ENCODE measurements at regions not wholly inside any gene's neighbourhood (a gene's known extent, or its start where the extent isn't known, plus 50 kb on each side); places are given as distances from the start of the nearest gene placed in this dataset.

DNA sequence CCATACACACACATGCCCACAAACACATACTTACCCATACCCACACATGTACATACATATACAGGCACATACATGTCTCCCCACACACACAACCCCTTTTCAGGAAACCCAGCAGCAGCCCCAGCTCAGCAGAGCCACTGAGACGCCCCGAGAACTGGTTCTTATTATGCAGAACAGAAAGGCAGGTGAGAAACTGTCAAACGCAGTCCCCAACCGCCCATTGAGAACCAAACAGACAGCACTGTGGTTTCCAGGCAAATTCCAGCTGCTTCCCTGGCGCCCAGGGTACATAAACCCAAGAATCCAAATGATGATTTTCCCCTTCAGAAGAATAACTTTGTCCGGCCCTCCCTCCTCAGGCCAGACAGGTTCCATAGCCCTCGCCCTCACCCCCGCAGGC lies 366.6 kb upstream of the ZMIZ1 start:
- Histone ChIP-seq H3K4me3 (replicated peaks in 1 of 2; ENCODE audit: low read depth in 1 of 2, low read length in 2 of 2) (no peak overlapping the region), H3K36me3 (ENCODE audit: control insufficient read depth in 1 of 2, insufficient read depth in 2 of 2, low read length in 2 of 2) (no peaks in the 10 kb centered on the region), H3K27ac (ENCODE audit: low read depth, low read length) (no peak overlapping the region), H4K20me1 (ENCODE audit: insufficient read depth) (no peaks in the 10 kb centered on the region), H3K27me3 (ENCODE audit: insufficient read depth, low read length) (no peaks in the 10 kb centered on the region; the same call in 1 of the 2 replicates), H2AFZ (ENCODE audit: low read depth, low read length, poor library complexity, severe bottlenecking) (no peak overlapping the region), H3K9me3 (ENCODE audit: control insufficient read depth in 1 of 2, insufficient read depth in 1 of 2, low read depth in 1 of 2, low read length in 2 of 2) (no peaks in the 10 kb centered on the region), H3K4me2 (ENCODE audit: low read length) (no peak overlapping the region), H3K9me2 (ENCODE audit: insufficient read depth) (no peaks in the 10 kb centered on the region), H3K9ac (ENCODE audit: low read length) (no peak overlapping the region), H3K4me1 (ENCODE audit: control insufficient read depth in 1 of 2, insufficient read depth in 2 of 2, low read length in 2 of 2) (peaks cover 0 to 14% of the 10 kb centered on the region in 2 experiments; a peak in 2 of 4 replicates), H3K79me2 (ENCODE audit: insufficient read depth, low read length) (no peaks in the 10 kb centered on the region)
- ChIA-PET CTCF (no interaction called here), POLR2A (no interaction called here), RAD21 (ENCODE audit: low non-redundant PET in 1 of 2, low total read pairs in 2 of 2, uncharacterized antibody in 2 of 2, unreplicated experiment in 2 of 2) (no interaction called here)
- DNase-seq (ENCODE audit: low read depth, low spot score): no peak
- BruUV-seq (replicated peaks): no TSS peak
- TF ChIP-seq ZNF274 (IDR thresholded peaks at IDR 0.05; ENCODE audit: low read depth, low read length): no peak
- TF ChIP-seq SRF (IDR thresholded peaks at IDR 0.05; ENCODE audit: low read depth): no peak
- no peak for TF ChIP-seq POLR2A (IDR thresholded peaks at IDR 0.05; ENCODE audit: borderline replicate concordance, extremely low read depth, insufficient read depth, insufficient read length)
- no peak for TF ChIP-seq SIN3A (IDR thresholded peaks at IDR 0.05; ENCODE audit: low read depth)
- TF ChIP-seq, protein P1, sequence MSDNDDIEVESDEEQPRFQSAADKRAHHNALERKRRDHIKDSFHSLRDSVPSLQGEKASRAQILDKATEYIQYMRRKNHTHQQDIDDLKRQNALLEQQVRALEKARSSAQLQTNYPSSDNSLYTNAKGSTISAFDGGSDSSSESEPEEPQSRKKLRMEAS (IDR thresholded peaks at IDR 0.05): no peak
- TF ChIP-seq, protein P2, sequence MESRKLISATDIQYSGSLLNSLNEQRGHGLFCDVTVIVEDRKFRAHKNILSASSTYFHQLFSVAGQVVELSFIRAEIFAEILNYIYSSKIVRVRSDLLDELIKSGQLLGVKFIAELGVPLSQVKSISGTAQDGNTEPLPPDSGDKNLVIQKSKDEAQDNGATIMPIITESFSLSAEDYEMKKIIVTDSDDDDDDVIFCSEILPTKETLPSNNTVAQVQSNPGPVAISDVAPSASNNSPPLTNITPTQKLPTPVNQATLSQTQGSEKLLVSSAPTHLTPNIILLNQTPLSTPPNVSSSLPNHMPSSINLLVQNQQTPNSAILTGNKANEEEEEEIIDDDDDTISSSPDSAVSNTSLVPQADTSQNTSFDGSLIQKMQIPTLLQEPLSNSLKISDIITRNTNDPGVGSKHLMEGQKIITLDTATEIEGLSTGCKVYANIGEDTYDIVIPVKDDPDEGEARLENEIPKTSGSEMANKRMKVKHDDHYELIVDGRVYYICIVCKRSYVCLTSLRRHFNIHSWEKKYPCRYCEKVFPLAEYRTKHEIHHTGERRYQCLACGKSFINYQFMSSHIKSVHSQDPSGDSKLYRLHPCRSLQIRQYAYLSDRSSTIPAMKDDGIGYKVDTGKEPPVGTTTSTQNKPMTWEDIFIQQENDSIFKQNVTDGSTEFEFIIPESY (IDR thresholded peaks at IDR 0.05; ENCODE audit: extremely low read depth, insufficient replicate concordance, low read length): no peak
- TF ChIP-seq, protein P3, sequence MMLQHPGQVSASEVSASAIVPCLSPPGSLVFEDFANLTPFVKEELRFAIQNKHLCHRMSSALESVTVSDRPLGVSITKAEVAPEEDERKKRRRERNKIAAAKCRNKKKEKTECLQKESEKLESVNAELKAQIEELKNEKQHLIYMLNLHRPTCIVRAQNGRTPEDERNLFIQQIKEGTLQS (IDR thresholded peaks at IDR 0.05): no peak
- no peak for TF ChIP-seq JUND (IDR thresholded peaks at IDR 0.05)
- TF ChIP-seq ELF1 (IDR thresholded peaks at IDR 0.05; ENCODE audit: borderline replicate concordance, low read depth): no peak
- TF ChIP-seq ZFX (IDR thresholded peaks at IDR 0.05): no peak
- no peak for ATAC-seq
- intact Hi-C loops (cut with micrococcal nuclease): no loop called here

Measured in HCT116 (cell line).